Fibroblast of lung (primary cell): ENCODE measurements at regions not wholly inside any gene's neighbourhood (a gene's known extent, or its start where the extent isn't known, plus 50 kb on each side); places are given as distances from the start of the nearest gene placed in this dataset.

ENCODE experiments used
- EZH2 ChIP-seq: IDR thresholded peaks from 2 replicates; pipeline ENCODE4 v1.5.1; 2012; ENCODE audit warnings: low read length, control low read depth, mild to moderate bottlenecking; ENCODE audit errors: missing control alignments
- TF ChIP-seq, protein P1 (sequence below), 2 donors: IDR thresholded peaks in 1 of 2; conservative IDR thresholded peaks in 1 of 2; 1 replicate in 1 of 2; 2 replicates in 1 of 2; pipeline ENCODE4 v1.5.1; 2011 to 2012; ENCODE audit warnings: low read length in 2 of 2, control low read depth in 1 of 2, inconsistent platforms in 1 of 2, low read depth in 1 of 2, mild to moderate bottlenecking in 1 of 2

DNA sequence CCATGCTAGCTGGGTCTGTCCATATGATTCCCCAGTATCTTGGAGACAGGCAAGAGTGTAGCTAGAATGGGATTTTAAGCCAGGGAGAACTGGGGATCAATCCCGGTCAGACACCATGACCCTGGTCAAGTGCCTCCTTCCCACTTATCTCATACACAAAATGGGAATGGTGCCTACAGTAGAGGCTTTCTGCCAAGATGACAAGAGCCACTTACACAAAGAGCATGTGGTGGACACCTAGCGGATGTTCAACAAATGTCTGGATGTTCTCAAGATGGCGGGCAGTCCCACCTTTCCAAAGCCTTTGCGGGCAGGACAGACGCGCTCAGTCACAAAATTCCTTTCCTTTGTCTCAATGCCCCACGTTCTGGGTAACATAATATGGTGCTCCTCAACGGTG, 57.3 kb downstream of the MAF start:
- TF ChIP-seq, protein P1, sequence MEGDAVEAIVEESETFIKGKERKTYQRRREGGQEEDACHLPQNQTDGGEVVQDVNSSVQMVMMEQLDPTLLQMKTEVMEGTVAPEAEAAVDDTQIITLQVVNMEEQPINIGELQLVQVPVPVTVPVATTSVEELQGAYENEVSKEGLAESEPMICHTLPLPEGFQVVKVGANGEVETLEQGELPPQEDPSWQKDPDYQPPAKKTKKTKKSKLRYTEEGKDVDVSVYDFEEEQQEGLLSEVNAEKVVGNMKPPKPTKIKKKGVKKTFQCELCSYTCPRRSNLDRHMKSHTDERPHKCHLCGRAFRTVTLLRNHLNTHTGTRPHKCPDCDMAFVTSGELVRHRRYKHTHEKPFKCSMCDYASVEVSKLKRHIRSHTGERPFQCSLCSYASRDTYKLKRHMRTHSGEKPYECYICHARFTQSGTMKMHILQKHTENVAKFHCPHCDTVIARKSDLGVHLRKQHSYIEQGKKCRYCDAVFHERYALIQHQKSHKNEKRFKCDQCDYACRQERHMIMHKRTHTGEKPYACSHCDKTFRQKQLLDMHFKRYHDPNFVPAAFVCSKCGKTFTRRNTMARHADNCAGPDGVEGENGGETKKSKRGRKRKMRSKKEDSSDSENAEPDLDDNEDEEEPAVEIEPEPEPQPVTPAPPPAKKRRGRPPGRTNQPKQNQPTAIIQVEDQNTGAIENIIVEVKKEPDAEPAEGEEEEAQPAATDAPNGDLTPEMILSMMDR (conservative IDR thresholded peaks at IDR 0.05 in 1 of 2, IDR thresholded peaks at IDR 0.05 in 1 of 2; ENCODE audit: low read depth in 1 of 2, low read length in 2 of 2), result no peak
- TF ChIP-seq EZH2, result no peak
